ENCODE measurements at regions not wholly inside any gene's neighbourhood (a gene's known extent, or its start where the extent isn't known, plus 50 kb on each side); places are given as distances from the start of the nearest gene placed in this dataset.

- TF ChIP-seq, protein P1, sequence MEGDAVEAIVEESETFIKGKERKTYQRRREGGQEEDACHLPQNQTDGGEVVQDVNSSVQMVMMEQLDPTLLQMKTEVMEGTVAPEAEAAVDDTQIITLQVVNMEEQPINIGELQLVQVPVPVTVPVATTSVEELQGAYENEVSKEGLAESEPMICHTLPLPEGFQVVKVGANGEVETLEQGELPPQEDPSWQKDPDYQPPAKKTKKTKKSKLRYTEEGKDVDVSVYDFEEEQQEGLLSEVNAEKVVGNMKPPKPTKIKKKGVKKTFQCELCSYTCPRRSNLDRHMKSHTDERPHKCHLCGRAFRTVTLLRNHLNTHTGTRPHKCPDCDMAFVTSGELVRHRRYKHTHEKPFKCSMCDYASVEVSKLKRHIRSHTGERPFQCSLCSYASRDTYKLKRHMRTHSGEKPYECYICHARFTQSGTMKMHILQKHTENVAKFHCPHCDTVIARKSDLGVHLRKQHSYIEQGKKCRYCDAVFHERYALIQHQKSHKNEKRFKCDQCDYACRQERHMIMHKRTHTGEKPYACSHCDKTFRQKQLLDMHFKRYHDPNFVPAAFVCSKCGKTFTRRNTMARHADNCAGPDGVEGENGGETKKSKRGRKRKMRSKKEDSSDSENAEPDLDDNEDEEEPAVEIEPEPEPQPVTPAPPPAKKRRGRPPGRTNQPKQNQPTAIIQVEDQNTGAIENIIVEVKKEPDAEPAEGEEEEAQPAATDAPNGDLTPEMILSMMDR (IDR thresholded peaks at IDR 0.05; ENCODE audit: insufficient read depth, low read length), result no peak
- no peak for TF ChIP-seq POLR2AphosphoS5 (IDR thresholded peaks at IDR 0.05; ENCODE audit: low read depth)
Observed at GRCh38 chr22:49597428-49598039, 230.1 kb downstream of the BRD1 start.

Measured in HL-60 (cell line).